Small intestine (tissue), 7 donors: ENCODE measurements at regions not wholly inside any gene's neighbourhood (a gene's known extent, or its start where the extent isn't known, plus 50 kb on each side); places are given as distances from the start of the nearest gene placed in this dataset.

Experiments used
- DNase-seq, 2 donors: peaks; one replicate each; pipeline versions ENCODE4 v3.0.0 to v3.0.0-alpha.2; 2013
- FAIRE-seq: peaks from 2 replicates; lab custom pipeline; 2012; peaks lifted over from hg19 to GRCh38; lab: Jason Lieb, UNC
- H3K27ac ChIP-seq, 3 donors: one replicate each; pipeline ENCODE4 v1.5.1; 2013; ENCODE audit warnings: low read length in 2 of 3, mild to moderate bottlenecking in 2 of 3, control low read depth in 1 of 3, inconsistent platforms in 1 of 3, low read depth in 1 of 3, moderate library complexity in 1 of 3
- H3K27me3 ChIP-seq, 3 donors: one replicate each; pipeline ENCODE4 v1.6.1; 2013; ENCODE audit warnings: low read length in 3 of 3, inconsistent platforms in 1 of 3; ENCODE audit not compliant: control insufficient read depth in 3 of 3, insufficient read depth in 3 of 3
- H3K36me3 ChIP-seq, 3 donors: one replicate each; pipeline ENCODE4 v1.6.1; 2013; ENCODE audit warnings: low read length in 3 of 3, inconsistent platforms in 1 of 3, low read depth in 1 of 3, mild to moderate bottlenecking in 1 of 3, moderate library complexity in 1 of 3; ENCODE audit not compliant: control insufficient read depth in 3 of 3, insufficient read depth in 2 of 3
- H3K4me1 ChIP-seq, 3 donors: one replicate each; pipeline ENCODE4 v1.6.1; 2013; ENCODE audit warnings: low read length in 2 of 3, inconsistent platforms in 1 of 3, low read depth in 1 of 3, mild to moderate bottlenecking in 1 of 3, moderate library complexity in 1 of 3; ENCODE audit not compliant: control insufficient read depth in 3 of 3, insufficient read depth in 2 of 3
- H3K4me3 ChIP-seq, 3 donors: one replicate each; pipeline ENCODE4 v1.5.1; 2013; ENCODE audit warnings: low read length in 3 of 3, control low read depth in 1 of 3, inconsistent platforms in 1 of 3, low read depth in 1 of 3, mild to moderate bottlenecking in 1 of 3, moderate library complexity in 1 of 3
- H3K9me3 ChIP-seq, 2 donors: one replicate each; pipeline ENCODE4 v1.6.1; 2013; ENCODE audit warnings: low read depth in 1 of 2, low read length in 1 of 2; ENCODE audit not compliant: control insufficient read depth in 2 of 2, insufficient read depth in 1 of 2
- WGBS, 3 donors: extraction: QIAGEN DNeasy Blood & Tissue Kit; methylation state at CpG; one replicate each; pipeline ENCODE4 v1.1.7; 2013; 5-methylcytosine and 5-hydroxymethylcytosine counted together
- donor health status: healthy with polysubstance abuse.
- donor health status: control.
- donor health status: control.
- donor health status: Bipolar disorder and iron deficiency.
- donor health status: healthy.

- 51 to 76% (median 57%) methylated on average over 6 of the region's 6 CpGs for WGBS, 3 donors
- H3K36me3 ChIP-seq = no peaks in the 10 kb centered on the region
- H3K9me3 ChIP-seq = no peaks in the 10 kb centered on the region
- H3K27ac ChIP-seq = no peak overlapping the region
- no peak overlapping the region for H3K4me3 ChIP-seq
- no peaks in the 10 kb centered on the region for H3K4me1 ChIP-seq
- no peak for FAIRE-seq
- H3K27me3 ChIP-seq = no peaks in the 10 kb centered on the region
- DNase-seq = no peak
These were observed 567.8 kb downstream of the ZPLD1 start for GRCh38 chr3:103002425-103003176.

DNA sequence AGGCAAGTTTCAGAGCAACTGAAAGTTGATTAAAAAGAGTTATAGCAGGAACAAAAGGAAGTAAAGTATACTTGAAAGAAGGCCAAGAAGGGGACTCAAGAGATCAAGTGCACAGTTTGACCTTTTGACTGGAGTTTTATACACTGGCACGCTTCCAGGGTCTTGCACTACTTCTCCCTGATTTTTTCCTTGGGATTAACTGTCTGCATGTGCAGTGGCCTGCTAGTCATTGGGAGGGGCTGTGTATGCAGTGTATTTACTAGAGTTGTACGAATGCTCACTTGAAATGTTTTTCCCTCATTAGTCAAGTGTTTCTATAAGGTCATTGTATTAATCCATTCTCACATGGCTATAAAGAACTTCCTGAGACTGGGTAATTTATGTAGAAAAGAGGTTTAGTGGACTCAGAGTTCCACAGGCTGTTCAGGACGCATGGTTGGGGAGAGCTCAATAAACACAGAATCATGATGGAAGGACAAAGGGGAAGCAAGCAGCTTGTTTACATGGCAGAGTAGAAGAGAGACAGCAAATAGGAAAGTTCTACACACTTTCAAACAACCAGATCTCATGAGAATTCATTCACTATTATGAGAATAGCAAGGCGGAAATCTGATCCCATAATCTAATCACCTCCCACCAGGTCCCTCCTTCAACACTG is 571.8 kb downstream of the ZPLD1 start:
- Histone ChIP-seq H3K27me3 (no peaks in the 10 kb centered on the region), H3K36me3 (no peaks in the 10 kb centered on the region), H3K4me1 (no peaks in the 10 kb centered on the region), H3K4me3 (no peak overlapping the region), H3K9me3 (no peaks in the 10 kb centered on the region), H3K27ac (no peak overlapping the region)
- FAIRE-seq (no peak), DNase-seq (peak in 1 of 2 donors; percentile 29)
- WGBS, 3 donors = 52 to 58% (median 52%) methylated on average over 4 of the region's 4 CpGs

DNA sequence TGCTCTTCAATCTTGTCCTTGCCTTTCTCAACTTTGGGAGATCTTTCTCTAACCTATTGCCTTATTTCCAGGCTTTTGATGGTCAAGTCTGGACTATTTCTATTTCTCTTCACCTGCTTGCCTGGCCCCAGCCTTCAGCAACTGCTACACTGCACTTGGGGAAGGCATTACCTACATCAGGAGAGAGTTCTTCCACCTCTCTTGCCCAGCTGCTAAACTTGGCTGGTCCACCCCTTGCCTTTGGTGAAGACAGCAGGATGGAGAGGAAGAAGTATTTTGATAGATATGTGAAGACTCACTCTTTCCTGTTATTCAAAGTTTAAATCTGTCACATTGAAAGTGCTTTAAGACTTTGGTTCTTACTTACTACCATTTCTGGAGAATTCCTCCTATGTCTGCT is 574.8 kb downstream of the ZPLD1 start:
- no peak overlapping the region for H3K4me3 ChIP-seq
- H3K36me3 ChIP-seq = no peaks in the 10 kb centered on the region
- H3K27me3 ChIP-seq = no peaks in the 10 kb centered on the region
- no peak overlapping the region for H3K27ac ChIP-seq
- FAIRE-seq = no peak
- H3K4me1 ChIP-seq = no peaks in the 10 kb centered on the region
- no peaks in the 10 kb centered on the region for H3K9me3 ChIP-seq
- DNase-seq = no peak

DNA sequence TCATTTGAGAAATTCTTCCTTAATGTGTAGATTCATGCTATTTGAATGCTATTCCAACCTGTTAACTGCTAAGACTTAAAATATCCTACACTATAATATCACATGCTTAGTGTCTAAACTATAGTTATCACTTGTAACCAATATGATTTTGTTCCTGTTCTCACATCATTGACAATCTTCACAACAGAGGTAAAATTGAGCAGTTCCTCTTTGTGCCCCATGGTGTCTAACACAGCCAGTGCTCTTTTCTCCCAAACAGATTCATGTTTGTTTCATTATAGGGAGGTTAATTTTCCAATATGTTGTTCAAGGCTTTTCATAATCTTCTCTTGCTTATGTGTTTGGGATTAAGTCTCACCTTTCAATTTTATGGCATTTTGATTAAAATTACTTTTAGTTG is 591.1 kb downstream of the ZPLD1 start:
- FAIRE-seq = no peak
- no peaks in the 10 kb centered on the region for H3K36me3 ChIP-seq
- DNase-seq = no peak
- H3K9me3 ChIP-seq = no peaks in the 10 kb centered on the region
- no peaks in the 10 kb centered on the region for H3K4me1 ChIP-seq
- H3K4me3 ChIP-seq = no peak overlapping the region
- H3K27ac ChIP-seq = no peak overlapping the region
- no peaks in the 10 kb centered on the region for H3K27me3 ChIP-seq

GRCh38 chr3:103033841-103034240 is 599.0 kb downstream of the ZPLD1 start:
- no peak overlapping the region for H3K4me3 ChIP-seq
- WGBS, 3 donors = 12 to 67% (median 42%) methylated on average over 2 of the region's 2 CpGs
- FAIRE-seq (no peak), DNase-seq (peak; percentile 61 to 85)
- H3K27me3 ChIP-seq = no peaks in the 10 kb centered on the region
- no peaks in the 10 kb centered on the region for H3K36me3 ChIP-seq
- peaks cover 0 to 2% (median 0%) of the 10 kb centered on the region in 3 donors for H3K4me1 ChIP-seq
- peak overlapping the region in 1 of 3 donors; percentile 10 for H3K27ac ChIP-seq
- H3K9me3 ChIP-seq = no peaks in the 10 kb centered on the region

- no peak overlapping the region for H3K4me3 ChIP-seq
- no peaks in the 10 kb centered on the region for H3K9me3 ChIP-seq
- no peaks in the 10 kb centered on the region for H3K36me3 ChIP-seq
- H3K27ac ChIP-seq = no peak overlapping the region
- 66 to 76% (median 70%) methylated on average over 2 of the region's 2 CpGs for WGBS, 3 donors
- no peak for FAIRE-seq
- DNase-seq = no peak
- no peaks in the 10 kb centered on the region for H3K27me3 ChIP-seq
- peaks cover under 1 to 11% (median 3%) of the 10 kb centered on the region in 3 donors for H3K4me1 ChIP-seq
These were observed 612.8 kb downstream of the ZPLD1 start for GRCh38 chr3:103047640-103048039.

DNA sequence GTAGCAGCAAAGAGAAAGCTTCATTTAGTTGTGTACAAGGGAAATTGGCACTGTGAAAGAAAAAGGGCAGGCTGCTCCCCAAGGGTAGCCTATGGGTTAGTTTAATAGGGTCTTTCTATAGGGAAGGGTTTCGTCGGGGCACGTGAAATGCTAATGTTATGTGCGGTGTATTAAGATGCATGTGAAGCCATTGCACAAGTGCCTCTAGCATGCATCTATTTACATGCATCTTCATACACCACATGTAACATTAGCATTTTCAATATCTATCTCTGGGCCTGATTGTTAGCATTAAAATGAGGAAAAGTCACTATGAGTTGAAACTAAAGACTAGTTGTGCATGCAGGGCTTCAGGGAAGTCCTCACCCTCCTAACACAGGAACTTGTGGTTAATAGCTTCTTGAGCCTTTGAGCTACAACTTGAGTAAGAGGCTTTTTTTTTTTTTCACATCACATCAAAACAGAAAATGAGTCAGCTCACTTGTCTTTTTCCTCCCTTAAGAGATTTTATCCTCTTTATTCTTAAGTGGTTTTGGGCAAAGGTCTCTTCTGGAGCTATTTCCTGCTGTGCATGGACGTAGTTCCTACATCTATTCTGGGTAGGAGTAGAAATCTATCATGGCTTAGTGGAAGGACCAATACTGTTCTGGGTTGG is 613.4 kb downstream of the ZPLD1 start:
- Histone ChIP-seq H3K4me3 (no peak overlapping the region), H3K4me1 (peaks cover 2 to 16% (median 7%) of the 10 kb centered on the region in 3 donors), H3K27ac (no peak overlapping the region), H3K27me3 (no peaks in the 10 kb centered on the region), H3K9me3 (no peaks in the 10 kb centered on the region), H3K36me3 (no peaks in the 10 kb centered on the region)
- DNase-seq = peak in 1 of 2 donors; percentile 32
- FAIRE-seq = no peak
- WGBS, 3 donors = 75 to 80% (median 76%) methylated on average over 5 of the region's 5 CpGs

DNA sequence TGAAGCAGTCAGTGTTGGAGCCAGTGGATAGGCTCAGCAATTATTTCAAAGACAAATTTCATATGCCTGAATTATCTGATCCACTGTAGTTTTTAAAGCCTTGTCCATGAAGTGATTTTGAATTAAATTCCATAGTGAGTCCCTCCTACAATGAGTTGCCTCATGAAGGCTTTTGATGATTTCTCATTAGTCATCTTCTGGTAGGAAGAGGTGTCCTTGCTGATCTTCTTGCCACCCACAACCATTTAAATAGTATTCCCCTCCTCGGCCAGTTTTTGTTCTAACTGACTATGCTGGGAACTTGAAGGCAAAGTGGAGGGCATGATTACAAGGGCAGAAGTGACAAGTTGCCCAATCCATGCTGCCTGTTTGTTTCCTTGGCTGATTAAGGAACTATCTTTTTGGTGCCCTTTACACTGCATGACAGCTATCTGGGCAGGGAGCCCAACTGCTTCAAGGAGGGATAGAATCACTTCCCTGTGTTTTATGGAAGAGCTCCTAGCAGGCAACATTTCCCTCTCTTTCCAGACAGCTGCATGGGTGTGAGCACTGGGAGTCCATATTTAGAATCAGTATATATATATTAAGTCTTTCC is 617.5 kb downstream of the ZPLD1 start:
- Histone ChIP-seq H3K36me3 (no peaks in the 10 kb centered on the region), H3K9me3 (no peaks in the 10 kb centered on the region), H3K4me3 (no peak overlapping the region), H3K27ac (peak overlapping the region in 2 of 3 donors; percentile 2 to 35), H3K27me3 (no peaks in the 10 kb centered on the region), H3K4me1 (peaks cover 2 to 44% (median 11%) of the 10 kb centered on the region in 3 donors)
- WGBS, 3 donors = 10 to 34% (median 34%) methylated on average over 1 of the region's 1 CpG
- DNase-seq (peak; percentile 75 to 94), FAIRE-seq (no peak)
